HG02798 (cell line): ENCODE measurements at regions not wholly inside any gene's neighbourhood (a gene's known extent, or its start where the extent isn't known, plus 50 kb on each side); places are given as distances from the start of the nearest gene placed in this dataset.
A peak's percentile ranks its signal among the peaks of the same experiment; 100 is the strongest.

Source experiments
- ATAC-seq: cut with Tn5 transposase; IDR thresholded peaks from one replicate; pipeline ENCODE4 v1.9.1; 2021; ENCODE audit warnings: mild to moderate bottlenecking; ENCODE audit not compliant: unreplicated experiment, poor library complexity

DNA sequence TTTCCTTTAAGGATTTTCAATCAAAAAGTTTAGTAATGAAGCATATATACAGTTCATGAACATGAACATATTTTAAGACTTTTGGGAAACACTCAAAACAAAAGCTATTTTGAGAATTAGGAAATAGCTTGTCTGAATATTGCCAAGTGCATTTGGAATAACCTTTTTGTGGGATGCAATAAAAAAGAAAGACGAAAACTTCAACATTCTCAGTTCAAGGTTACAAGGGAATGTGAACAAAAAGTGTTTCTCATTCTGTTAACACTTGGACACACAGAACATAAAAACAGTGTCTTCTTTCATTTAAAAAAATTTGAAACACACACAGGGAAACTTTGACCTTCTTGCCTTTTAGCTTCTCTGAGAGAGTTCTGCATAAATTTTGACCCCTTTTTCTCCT lies 72.7 kb upstream of the TCF21 start:
- no peak for ATAC-seq

- peak; percentile 72 for ATAC-seq
Measured at GRCh38 chr6:133817460-133818047, 71.4 kb upstream of the TCF21 start.

- ATAC-seq, result no peak
Measured at GRCh38 chr6:133818320-133818719, 70.6 kb upstream of the TCF21 start.

GRCh38 chr6:133820208-133820607 lies 68.7 kb upstream of the TCF21 start:
- no peak for ATAC-seq

DNA sequence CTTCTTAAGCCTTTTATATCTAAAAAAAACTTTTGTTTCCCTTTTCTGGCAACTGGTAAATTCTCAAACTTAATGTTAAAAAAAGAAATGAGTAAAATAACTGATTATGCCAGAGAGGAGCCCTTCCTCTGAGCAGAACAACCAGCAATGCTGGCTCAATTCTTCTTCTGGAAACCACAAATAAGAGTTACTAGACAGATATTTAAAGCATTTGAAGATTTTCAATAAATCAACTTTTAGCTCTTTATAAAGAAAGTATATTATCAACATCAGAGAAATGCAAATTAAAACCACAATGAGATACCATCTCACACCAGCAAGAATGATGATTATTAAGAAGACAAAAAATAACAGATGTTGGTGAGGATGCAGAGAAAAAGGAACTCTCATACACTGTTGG lies 61.1 kb upstream of the TCF21 start:
- ATAC-seq, result no peak

- no peak for ATAC-seq
Measured at GRCh38 chr6:133833949-133834359, 55.0 kb upstream of the TCF21 start.

DNA sequence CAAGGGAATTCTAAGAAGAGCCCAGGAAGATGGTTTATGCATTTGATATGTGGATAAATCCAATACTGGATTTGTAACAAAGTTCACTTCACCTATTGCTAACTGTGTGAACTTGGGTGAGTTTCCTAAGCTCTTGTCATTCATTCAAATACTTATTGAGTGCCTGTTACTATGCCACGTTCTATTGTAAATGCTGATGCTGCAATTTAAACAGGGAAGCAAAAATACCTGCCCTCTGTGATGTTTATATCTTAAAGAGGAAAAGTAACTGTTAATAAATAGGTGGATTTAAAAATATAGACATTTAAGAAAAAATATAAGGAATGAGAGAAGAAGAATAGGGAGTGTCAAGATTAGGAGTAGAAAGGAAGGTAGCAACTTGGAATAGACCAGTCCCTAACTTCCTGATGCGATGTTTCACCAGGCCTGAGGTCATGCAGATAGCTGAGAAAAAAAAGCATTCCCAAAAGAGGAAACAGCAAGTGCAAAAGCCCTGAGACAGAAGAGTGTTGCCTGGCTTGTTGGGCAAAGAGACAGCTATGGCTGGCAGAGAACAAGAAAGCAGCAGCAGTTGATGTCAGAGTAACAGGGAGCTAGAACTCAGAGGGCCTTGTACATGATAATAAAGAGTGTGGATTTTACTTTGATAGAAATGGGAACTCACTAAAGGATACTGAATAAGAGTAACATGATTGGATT lies 54.3 kb upstream of the TCF21 start:
- ATAC-seq, result no peak

DNA sequence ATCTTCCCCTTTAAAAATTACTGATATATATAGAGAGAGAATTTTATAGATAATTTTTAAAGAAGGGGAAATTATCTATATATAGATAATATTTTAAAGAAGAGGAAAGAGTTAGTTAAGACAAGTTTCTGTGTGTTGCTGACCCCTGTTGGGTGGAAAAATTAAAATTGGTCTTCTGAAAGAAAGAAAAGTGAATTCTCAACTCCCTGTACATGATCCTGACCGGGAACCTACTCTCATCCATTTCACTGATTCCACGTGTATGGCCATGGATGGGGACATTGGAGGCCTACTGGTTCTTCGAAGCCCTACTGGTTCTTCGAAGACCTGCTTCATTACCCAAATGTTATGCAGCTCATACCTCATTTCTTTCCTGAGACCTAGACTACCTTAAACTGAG lies 53.0 kb upstream of the TCF21 start:
- ATAC-seq, result no peak

DNA sequence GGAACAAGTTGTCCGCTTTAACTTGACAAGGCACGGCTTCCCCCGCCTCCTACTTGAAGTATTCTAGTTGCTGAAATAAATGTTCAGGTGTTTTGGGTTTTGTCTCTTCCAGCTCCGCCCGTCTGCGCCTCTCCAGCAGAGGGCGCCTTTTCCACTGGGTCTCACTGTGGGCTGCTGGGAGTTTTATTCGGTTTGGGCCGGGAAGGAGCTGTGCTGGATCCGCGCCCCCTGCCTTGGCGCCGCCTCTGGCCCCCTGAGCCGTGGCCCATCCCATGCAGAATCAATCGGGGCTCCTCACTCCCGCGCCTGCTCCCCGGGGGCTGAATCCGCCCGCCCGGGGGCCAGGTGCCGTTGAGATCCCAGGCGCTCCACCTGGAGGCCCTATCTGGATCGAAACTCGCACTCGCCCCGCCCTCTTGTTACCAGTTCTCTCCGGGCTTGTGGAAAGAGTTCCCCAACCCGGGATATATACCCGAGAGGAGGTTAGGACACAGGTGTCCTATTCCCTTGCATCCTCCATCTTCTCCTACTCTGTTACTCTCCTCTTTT lies 51.0 kb upstream of the TCF21 start:
- ATAC-seq, result peak; percentile 82
